C1 segment of cervical spinal cord (tissue), 14 donors: ENCODE measurements at regions not wholly inside any gene's neighbourhood (a gene's known extent, or its start where the extent isn't known, plus 50 kb on each side); places are given as distances from the start of the nearest gene placed in this dataset.
"Not testable (repeated sequence)": the region's sequence is repeated elsewhere in the genome, so short reads cannot be mapped to it uniquely, and the experiment has no call there.

Experiments used
- DNase-seq, 14 donors: peaks; one replicate each; lab custom pipeline; 2025; lab: John Stamatoyannopoulos, UW

- DNase-seq = no peak
Measured at GRCh38 chr10:55519264-55519663, 718.2 kb upstream of the PCDH15 start.

- DNase-seq = not testable (repeated sequence)
Measured at GRCh38 chr10:55518416-55518815, 717.4 kb upstream of the PCDH15 start.

DNA sequence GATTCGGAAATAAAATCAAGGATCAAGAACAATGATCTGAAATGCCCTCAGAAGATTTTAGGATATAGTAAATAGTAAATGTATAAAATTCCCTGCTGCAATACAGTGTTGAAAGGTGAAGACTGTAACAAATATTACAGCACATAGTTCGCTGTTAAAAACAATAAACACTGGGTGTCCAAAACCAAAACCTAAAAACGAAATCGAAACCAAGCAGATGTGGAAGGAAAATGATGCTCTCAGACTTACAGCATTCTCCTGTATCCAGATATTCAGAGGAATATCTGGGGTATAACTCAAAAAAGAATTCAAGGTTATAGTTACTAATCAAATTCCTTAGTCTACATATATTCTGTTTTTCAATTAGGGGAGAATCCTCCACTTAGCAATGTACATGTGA, 708.1 kb upstream of the PCDH15 start:
- DNase-seq = no peak

DNA sequence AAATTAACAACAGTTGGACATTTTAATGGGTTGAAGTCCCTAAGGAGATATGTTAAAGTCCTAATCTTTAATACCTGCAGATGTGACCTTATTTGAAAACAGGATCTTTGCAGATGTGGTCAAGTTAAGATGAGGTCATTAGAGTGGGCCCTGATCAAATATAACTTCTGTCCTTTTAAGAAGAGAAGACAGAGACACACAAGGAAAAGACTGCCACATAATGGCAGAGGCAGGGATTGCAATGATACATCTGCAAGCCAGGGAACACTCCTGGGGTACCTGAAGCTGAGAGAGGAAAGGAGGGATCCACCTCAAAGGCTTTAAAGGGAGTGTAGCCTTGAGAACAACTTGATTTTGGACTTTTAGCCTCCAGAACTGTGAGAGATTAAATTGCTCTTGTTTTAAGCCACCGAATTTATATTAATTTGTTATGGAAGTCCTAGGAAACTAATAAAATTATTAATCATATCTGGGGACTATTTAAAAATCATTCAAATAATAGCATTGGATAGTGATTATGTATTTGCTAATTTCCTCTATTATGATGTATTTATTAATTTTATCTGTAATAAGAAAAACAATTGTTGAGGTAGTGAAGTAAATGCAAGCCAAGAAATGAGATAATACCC, 700.0 kb upstream of the PCDH15 start:
- no peak for DNase-seq

DNA sequence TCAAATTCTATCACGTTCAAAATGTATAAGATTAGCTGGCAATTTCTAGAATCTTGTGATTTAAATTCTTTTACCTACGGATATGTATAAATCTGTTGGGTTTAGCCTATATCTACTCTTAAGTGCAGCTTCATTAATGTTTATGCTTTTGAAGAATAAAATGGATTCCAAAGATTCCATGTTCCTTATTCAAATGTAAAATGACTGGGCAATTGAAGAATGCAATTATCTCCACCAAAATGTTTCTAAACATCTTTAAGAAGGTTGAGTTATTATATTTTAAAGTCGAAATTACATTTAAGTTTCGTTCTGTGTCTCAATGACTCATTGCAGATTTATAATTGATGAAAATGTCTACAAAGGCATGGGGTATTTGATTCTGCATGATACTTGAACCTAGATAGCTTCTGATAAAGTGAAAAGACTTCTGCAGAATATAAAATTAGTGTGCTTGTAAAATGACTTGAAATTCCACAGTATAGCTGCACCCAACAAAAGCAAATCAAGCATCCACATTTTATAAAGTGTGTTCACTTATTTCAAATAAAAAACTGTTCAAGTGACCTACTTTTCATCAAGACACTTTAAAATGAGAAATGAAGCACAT, 697.0 kb upstream of the PCDH15 start:
- no peak for DNase-seq

- no peak for DNase-seq
Measured at GRCh38 chr10:55495555-55495954, 694.5 kb upstream of the PCDH15 start.

DNA sequence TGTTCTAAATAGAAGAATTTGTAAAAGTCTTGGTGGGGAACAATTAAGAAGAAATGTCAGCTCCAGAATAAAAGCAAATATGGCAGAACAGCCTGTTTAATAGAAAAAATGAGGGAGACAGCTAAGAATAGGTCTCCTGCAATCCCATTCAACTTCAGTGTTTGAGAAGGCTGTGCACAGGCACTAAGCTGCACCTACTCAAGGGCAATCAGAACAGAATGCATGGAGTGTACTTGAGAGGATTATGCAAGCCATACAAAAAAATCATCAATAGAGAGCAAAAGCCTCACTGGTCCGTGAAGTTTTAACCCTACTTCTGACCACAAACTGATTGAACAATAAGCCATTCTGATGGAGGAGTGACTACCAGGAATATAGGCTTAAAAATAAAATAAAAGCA, 690.7 kb upstream of the PCDH15 start:
- no peak for DNase-seq

GRCh38 chr10:55485827-55486226, 684.8 kb upstream of the PCDH15 start:
- no peak for DNase-seq

DNA sequence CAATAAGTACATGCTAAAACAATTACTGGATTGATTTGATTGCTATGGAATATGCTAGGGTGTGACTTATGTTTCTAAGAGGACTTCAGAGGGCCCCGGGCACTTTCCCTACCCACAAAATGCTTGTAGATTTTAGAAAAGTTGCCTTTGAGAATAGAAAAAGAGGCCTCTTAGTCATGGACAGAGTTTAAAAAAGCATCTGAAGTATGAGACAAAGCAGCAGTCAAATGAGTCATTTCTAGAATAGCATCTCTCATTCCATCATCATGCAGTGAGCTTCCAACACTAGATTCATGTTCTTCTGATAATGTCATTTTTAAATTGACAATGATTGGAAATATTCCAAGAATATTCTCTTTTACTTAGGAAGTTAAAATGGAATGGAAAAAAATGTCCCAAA, 675.1 kb upstream of the PCDH15 start:
- DNase-seq = no peak

- DNase-seq = no peak
Measured at GRCh38 chr10:55474258-55474657, 673.2 kb upstream of the PCDH15 start.

DNA sequence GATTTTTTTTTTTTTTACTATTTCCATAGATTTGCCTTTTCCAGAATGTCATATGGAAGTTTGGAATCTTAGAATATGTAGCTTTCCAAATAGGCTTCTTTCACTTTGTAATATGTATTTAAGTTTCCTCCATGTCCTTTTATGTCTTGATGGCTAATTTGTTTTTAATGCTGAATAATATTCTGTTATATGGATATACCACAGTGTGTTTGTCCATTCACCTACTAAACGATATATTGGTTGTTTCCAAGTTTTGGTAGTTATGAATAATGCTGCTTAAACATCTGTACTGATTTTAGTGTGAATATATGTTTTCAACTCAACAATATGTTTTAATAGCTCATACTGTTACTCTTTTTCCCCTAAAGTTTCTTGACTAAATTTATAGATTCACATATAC, 669.8 kb upstream of the PCDH15 start:
- no peak for DNase-seq

DNA sequence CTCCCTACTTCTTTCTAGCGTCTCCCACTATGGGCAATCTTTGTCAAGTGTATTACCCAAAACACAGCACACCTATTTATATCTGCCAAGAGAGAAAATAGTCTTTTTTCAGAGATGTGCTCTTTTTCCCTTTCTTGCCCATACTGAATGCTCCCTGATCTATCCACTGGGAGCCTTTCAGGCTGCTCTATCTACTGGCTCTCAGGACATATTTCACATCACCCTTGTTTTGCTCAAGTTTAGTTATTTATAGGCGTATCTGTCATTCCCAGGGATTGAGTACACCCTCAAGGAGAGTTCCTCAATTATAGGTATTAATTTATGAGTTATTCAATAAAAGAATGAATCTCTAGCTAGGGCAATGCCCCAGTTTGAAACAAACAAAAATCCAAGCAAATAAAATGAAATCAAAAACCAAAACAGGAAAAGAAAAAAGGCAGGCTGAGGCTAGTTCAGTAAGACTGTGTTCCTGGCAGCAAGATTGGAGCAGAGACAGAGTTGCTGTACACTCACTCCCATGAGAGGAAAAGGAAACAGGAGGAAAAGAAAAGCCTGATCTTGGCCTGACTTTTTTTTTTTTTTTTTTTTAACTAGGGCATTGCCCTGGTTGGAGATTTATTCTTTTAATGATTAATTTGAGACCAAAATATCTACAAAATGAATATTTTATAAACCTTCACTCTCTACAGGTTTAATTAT, 665.9 kb upstream of the PCDH15 start:
- no peak for DNase-seq

DNA sequence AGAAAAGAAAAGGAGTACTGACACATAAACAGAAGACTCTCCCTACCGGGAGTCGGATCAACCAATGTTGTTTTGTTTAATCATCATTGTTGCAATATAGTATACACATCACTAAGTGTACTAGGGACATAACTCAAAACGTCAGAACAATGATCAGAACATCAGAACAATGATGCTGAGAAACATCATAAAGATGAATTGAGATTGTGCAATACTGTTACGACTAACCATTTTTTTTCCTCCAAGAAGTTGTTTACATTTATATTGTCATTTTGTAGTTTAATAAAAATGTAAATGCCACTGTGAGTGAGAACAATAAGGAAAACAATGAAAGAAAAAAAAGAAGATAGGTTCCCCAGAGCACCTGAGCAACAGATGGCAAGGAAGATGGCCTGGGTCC, 663.1 kb upstream of the PCDH15 start:
- DNase-seq = no peak

DNA sequence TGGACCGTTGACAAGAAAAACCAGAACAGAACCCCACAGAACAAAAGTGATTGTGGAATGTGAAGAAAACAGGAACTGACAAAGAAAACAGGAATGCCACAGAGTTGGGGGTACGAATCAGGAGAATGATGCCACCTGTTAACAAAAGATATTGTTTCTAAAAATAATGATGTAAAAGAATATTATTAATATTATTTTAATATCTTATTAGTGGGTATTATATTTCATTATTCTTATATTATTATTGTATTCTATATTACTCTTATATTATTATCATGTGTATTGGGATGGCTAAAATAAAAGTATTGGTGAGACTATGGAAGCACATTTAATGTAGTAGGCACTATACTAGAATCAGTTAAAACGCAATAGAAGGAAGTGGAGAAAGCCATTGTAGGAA, 659.0 kb upstream of the PCDH15 start:
- no peak for DNase-seq

DNA sequence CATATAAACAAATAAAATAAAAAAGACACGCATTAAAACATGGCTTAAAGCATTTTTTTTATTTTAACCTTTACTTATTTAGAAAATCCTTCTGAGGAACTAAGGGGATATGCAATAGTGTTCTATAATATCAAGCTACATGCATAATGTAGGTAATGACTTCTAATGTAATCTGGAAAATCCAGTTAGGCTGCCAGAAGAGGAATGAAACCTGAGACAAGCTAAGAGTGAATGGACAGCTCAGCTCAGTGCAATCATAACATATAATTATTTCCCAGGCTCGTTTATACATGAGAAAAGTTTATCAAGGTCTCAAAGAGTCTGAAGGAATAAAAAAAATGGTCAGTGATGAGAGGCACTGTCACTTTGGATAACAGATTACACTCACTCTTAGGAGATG, 649.0 kb upstream of the PCDH15 start:
- no peak for DNase-seq

- DNase-seq = no peak
Measured at GRCh38 chr10:55446441-55447002, 645.5 kb upstream of the PCDH15 start.

DNA sequence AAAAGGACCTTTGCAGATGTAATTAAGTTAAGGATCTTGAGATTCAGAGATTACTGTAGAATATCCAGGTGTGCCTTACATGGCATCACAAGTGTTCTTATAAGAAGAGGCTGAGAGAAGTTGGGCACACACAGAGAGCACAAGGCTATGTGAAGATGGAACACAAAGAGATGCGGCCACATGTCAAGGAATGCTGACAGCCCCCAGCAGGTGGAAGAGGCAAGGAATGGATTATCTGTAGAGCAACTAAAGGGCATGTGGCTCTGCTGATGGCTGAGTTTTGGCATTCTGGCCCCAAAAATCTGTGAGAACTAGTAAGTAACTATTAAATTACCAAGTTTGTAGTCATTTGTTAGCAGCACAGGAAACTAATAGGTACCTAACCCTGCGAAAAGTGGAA, 640.7 kb upstream of the PCDH15 start:
- DNase-seq = no peak

GRCh38 chr10:55426138-55426537, 625.1 kb upstream of the PCDH15 start:
- no peak for DNase-seq

- DNase-seq = peak in 13 of 14 donors; percentile 0 to 77 (median 47)
Measured at GRCh38 chr10:55410415-55410885, 609.4 kb upstream of the PCDH15 start.

DNA sequence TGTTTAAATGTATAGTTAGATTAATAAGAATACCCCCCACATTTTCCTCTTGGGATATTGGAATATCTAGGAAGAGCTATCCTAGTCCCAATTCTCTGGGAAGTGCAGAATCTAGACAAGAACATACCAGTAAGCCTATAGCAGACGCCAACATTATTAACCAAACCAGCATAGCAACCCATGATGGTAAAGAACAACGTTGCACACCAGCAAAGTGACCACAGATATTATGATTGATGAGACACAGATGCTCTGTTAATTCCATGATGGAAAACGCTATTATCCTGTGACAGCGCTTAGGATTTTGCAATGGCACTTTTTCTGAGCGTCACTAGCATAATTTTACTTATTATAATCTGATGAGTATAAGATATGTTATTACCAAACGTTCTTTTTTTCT, 603.1 kb upstream of the PCDH15 start:
- no peak for DNase-seq

GRCh38 chr10:55400075-55400849, 599.2 kb upstream of the PCDH15 start:
- DNase-seq = no peak

DNA sequence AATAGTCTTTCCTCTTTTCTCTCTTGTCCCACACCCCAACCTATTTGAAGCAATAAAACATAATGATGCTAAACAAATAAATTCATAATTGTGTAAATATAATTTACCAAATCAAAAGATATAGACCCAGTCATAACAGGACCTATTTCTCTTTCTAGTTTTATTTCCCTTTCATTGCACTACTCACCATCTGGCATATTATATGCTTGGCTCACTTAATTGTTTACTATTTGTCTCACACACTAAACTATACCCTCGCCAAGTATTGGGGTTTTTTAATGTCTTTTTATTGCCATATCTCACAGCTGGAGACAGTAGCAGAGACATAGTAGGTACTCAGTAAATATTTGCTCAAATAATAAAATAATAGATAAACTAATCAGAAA, 597.5 kb upstream of the PCDH15 start:
- no peak for DNase-seq
